Activated CD4-positive, alpha-beta memory T cell treated with anti-CD3 and anti-CD28 coated beads, Interleukin-2, amount 10 ng/mL, durations not matched to agents 7 days and 5 days (primary cell): ENCODE measurements at regions not wholly inside any gene's neighbourhood (a gene's known extent, or its start where the extent isn't known, plus 50 kb on each side); places are given as distances from the start of the nearest gene placed in this dataset.
A peak's percentile ranks its signal among the peaks of the same experiment; 100 is the strongest.
"Not testable (repeated sequence)": the region's sequence is repeated elsewhere in the genome, so short reads cannot be mapped to it uniquely, and the experiment has no call there.

Experiments used
- CTCF ChIA-PET: fragments of 350-600 bp; sonication (Branson Sonifier 250); formaldehyde crosslinking; loops from one replicate; lab custom pipeline; 2021; ENCODE audit warnings: antibody characterized with exemption, inconsistent platforms; lab: Charles Lee
- POLR2A ChIA-PET: fragments of 350-600 bp; sonication (Branson Sonifier 250); formaldehyde crosslinking; loops from one replicate; lab custom pipeline; 2021; ENCODE audit warnings: antibody characterized with exemption; lab: Charles Lee
- DNase-seq: peaks from one replicate; pipeline ENCODE4 v3.0.0-alpha.2; 2020
- H3K27ac Mint-ChIP-seq: one replicate; pipeline ENCODE4 v1.8.0; 2021; ENCODE audit warnings: mild to moderate bottlenecking, mixed read lengths
- H3K27me3 Mint-ChIP-seq: one replicate; pipeline ENCODE4 v1.8.0; 2021; ENCODE audit warnings: mixed read lengths
- H3K36me3 Mint-ChIP-seq: one replicate; pipeline ENCODE4 v1.8.0; 2021; ENCODE audit warnings: low read depth, mixed read lengths
- H3K4me1 Mint-ChIP-seq: one replicate; pipeline ENCODE4 v1.8.0; 2021; ENCODE audit warnings: mixed read lengths
- H3K4me3 Mint-ChIP-seq: one replicate; pipeline ENCODE4 v1.8.0; 2021; ENCODE audit warnings: mild to moderate bottlenecking, mixed read lengths
- H3K9me3 Mint-ChIP-seq: one replicate; pipeline ENCODE4 v1.8.0; 2021; ENCODE audit warnings: mixed read lengths

DNA sequence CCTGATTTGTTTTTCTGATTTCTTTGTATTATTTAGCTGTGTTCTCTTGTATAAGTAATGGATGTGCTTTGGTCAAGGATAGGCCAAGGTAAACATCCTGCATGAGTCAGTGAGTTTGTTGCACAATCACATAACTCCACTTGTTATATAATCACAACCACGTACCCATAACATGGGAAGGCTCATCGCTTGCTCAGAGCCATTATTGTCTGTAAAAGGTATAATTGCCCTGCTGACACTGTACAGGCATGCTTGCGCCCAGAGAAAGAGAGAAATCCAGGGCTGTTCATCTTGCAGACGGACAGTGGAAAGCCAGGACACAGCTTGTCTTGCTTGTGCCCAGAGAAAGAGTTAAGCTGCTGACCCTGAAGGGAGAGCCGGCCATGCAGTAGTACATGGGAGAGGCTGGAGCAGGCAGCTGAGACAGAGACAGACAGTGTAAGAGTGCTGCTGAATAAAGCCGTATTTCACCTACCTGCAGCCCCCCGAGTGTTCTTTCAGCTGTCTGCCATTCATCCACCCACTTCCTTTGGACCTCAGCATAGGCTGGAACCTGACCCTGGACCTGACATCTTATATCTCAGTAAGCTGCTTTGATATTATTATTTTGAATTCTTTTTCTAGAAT lies 174.7 kb upstream of the DAAM1 start:
- H3K36me3 Mint-ChIP-seq: no peaks in the 10 kb centered on the region
- ChIA-PET CTCF (no interaction called here), POLR2A (no interaction called here)
- H3K27ac Mint-ChIP-seq: no peak overlapping the region
- no peak overlapping the region for H3K4me3 Mint-ChIP-seq
- no peaks in the 10 kb centered on the region for H3K4me1 Mint-ChIP-seq
- peaks cover 5% of the 10 kb centered on the region for H3K9me3 Mint-ChIP-seq
- DNase-seq: no peak
- H3K27me3 Mint-ChIP-seq: no peaks in the 10 kb centered on the region

DNA sequence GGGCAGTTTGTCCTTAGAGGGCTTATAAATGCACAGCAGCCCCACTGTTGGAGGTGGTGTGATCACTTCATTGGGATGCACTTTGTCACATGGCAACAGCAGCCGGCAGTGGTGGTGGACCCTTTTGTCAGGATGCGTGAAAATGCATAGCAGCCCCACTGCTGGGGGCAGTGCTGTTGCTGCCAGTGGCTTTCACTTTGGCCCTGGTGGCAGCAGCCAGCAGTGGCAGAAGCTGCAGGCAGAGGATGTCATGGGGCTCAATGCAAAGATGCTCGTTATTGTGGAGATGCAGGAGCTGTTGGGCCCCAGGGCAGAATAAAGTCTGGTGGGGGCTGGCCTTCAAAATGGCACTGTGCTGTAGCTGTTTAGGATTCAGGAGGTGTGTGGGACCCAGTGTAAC lies 173.0 kb upstream of the DAAM1 start:
- POLR2A ChIA-PET: no interaction called here
- Mint-ChIP-seq H3K27ac (no peak overlapping the region), H3K27me3 (no peaks in the 10 kb centered on the region), H3K4me3 (no peak overlapping the region), H3K9me3 (peaks cover 5% of the 10 kb centered on the region), H3K4me1 (no peaks in the 10 kb centered on the region), H3K36me3 (no peaks in the 10 kb centered on the region)
- no peak for DNase-seq
- CTCF ChIA-PET: no interaction called here

DNA sequence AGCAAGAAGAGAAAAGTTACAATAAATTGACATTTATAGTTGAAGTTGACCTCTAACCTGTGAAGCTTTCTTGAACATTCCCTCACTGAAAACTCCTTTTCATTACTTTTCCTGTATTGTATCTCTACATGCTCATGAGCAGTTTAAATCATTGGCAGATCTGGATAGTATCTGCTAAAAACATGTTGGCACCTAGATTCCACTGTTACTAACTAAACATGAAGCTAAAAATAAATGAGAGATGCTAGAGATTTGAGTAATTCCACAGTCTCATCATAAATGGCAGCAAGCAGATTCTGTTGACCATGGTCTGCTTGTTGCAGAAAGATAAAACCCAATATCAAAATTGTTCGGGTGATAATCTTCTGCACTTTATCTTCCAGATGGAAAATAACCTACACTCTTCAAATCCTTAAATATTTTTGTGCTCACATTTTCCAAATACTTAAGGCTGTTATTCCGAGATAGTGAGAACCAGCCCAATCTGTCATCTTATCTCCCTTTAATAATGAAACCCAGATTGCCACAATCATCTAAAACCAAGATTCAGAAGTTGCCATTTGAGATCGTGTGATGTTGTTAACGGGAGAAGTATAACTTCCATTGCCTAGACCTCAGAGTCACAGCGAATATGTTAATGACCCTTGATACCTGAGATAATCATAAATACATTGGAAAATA lies 171.0 kb upstream of the DAAM1 start:
- no peak overlapping the region for H3K27ac Mint-ChIP-seq
- CTCF ChIA-PET: no interaction called here
- H3K9me3 Mint-ChIP-seq: peaks cover 5% of the 10 kb centered on the region
- DNase-seq: no peak
- H3K36me3 Mint-ChIP-seq: no peaks in the 10 kb centered on the region
- no peaks in the 10 kb centered on the region for H3K4me1 Mint-ChIP-seq
- no peak overlapping the region for H3K4me3 Mint-ChIP-seq
- H3K27me3 Mint-ChIP-seq: peaks cover 3% of the 10 kb centered on the region
- POLR2A ChIA-PET: no interaction called here

DNA sequence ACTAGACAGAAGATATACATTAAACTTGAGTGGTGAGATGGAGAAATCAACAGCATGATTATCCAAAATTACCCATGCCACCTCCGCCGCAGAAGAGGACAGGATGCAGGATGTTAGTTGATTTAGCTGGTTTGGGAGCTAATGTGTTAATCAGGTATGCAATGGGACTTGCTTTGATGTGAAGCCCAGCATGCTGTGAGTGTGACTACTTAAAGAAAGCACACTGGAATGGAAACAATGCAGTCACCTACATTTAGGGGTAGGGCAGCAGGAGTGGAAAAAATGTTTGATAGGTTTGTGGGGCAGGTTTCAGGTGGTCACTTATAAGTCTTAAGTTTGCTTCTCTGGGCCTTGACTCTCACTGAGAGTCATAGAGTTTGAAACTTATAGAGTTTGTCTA lies 170.0 kb upstream of the DAAM1 start:
- POLR2A ChIA-PET: no interaction called here
- DNase-seq: no peak
- CTCF ChIA-PET: interaction anchor here (2.4 kb wide), 1 partner anchor 517 kb away, joined by 11 read pairs; no protein-coding TSS in a partner anchor
- no peak overlapping the region for H3K4me3 Mint-ChIP-seq
- H3K27ac Mint-ChIP-seq: no peak overlapping the region
- H3K4me1 Mint-ChIP-seq: no peaks in the 10 kb centered on the region
- H3K27me3 Mint-ChIP-seq: peaks cover 3% of the 10 kb centered on the region
- H3K9me3 Mint-ChIP-seq: peaks cover 3% of the 10 kb centered on the region
- H3K36me3 Mint-ChIP-seq: no peaks in the 10 kb centered on the region

DNA sequence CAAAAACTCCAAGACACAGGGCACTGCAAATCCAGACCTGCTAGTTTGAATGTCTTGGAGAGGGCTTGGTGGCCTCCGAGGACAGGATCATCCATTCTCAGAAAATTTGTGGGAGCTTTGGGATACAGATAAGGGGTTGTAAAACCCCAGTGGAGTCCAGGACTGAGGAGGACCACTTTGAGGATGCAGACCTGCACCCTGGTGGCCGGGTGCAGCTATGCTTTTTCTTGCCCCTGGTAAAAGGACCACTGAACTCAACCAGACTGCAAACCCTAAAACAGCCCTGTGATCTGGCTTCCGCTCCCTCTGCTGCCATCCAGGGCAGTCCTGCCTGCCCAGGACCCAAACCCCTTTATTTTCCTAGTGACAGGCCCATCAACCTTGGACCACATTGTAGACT lies 169.5 kb upstream of the DAAM1 start:
- no peak for DNase-seq
- H3K4me3 Mint-ChIP-seq: no peak overlapping the region
- H3K27me3 Mint-ChIP-seq: peaks cover 3% of the 10 kb centered on the region
- ChIA-PET CTCF (interaction anchor here (2.4 kb wide), 1 partner anchor 518 kb away, joined by 11 read pairs; no protein-coding TSS in a partner anchor), POLR2A (no interaction called here)
- H3K4me1 Mint-ChIP-seq: no peaks in the 10 kb centered on the region
- peaks cover 3% of the 10 kb centered on the region for H3K9me3 Mint-ChIP-seq
- H3K27ac Mint-ChIP-seq: no peak overlapping the region
- H3K36me3 Mint-ChIP-seq: no peaks in the 10 kb centered on the region

DNA sequence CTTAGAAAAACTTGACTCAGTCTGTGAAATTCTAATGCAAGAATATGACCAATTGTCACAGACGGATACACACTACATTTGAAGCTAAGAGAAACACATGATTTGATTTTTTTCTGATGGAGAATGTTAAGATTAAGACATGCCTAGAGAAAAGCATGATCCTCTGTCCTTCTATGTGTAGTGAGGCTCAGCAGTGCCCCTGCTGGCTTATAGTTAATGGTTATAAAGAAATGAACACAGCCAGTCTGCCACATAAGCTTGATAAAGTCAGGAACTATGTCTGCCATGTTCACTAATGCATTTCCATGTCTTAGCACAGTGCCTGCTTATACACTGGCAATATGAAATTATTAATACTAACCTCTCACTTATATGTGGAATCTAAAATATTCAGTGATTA lies 168.1 kb upstream of the DAAM1 start:
- Mint-ChIP-seq H3K27ac (no peak overlapping the region), H3K4me3 (no peak overlapping the region), H3K4me1 (no peaks in the 10 kb centered on the region), H3K36me3 (no peaks in the 10 kb centered on the region), H3K27me3 (peaks cover 3% of the 10 kb centered on the region), H3K9me3 (no peaks in the 10 kb centered on the region)
- no peak for DNase-seq
- POLR2A ChIA-PET: no interaction called here
- CTCF ChIA-PET: interaction anchor here (1.3 to 2.4 kb wide), 2 partner anchors 8 to 519 kb away, joined by 6 to 11 read pairs; no protein-coding TSS in a partner anchor

DNA sequence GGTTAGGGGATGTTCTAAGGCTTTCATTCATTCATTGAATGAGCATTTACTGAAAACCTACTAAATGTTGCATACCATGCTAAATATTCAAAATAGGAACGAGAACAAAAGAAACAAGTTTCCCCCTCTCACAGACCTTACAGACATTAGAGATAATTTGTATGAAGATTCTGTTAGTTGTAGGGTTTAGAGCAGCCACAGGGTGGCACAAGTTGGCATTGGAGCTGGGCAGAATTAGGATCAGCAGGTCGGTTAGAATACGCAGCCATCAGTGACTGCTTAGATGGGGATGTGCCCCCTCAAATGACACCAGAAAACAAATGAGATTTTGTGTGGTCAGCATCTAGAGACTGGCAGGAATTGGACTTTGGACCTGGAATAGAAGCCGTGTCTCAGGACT lies 166.3 kb upstream of the DAAM1 start:
- no peak for DNase-seq
- Mint-ChIP-seq H3K4me3 (no peak overlapping the region), H3K36me3 (no peaks in the 10 kb centered on the region), H3K4me1 (no peaks in the 10 kb centered on the region), H3K27me3 (peaks cover 5% of the 10 kb centered on the region), H3K27ac (no peak overlapping the region), H3K9me3 (no peaks in the 10 kb centered on the region)
- ChIA-PET CTCF (interaction anchor here (1.6 kb wide), 2 partner anchors 12 to 521 kb away, joined by 4 read pairs; no protein-coding TSS in a partner anchor), POLR2A (no interaction called here)

DNA sequence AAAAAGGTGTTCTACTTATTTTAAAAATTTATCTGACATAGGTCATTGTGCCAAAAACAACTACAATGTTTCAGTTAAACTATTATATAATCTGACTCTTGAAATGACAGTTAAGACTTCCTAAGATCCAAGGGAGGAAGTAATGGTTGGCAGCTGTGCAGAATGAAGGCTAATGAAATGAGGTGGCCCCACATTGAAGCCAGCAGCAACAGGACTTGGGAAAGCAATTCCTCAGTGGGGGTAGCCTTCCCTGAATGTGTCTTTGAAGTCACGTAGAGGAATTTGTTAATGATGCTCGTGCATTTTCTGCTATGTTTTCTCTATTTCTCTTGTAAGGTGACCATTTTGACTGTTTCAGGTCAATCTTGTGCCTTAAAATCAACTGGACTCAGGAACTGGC lies 162.4 kb upstream of the DAAM1 start:
- Mint-ChIP-seq H3K27ac (no peak overlapping the region), H3K27me3 (peaks cover 10% of the 10 kb centered on the region), H3K36me3 (no peaks in the 10 kb centered on the region), H3K4me3 (no peak overlapping the region), H3K9me3 (no peaks in the 10 kb centered on the region), H3K4me1 (peaks cover 4% of the 10 kb centered on the region)
- ChIA-PET POLR2A (no interaction called here), CTCF (no interaction called here)
- no peak for DNase-seq

DNA sequence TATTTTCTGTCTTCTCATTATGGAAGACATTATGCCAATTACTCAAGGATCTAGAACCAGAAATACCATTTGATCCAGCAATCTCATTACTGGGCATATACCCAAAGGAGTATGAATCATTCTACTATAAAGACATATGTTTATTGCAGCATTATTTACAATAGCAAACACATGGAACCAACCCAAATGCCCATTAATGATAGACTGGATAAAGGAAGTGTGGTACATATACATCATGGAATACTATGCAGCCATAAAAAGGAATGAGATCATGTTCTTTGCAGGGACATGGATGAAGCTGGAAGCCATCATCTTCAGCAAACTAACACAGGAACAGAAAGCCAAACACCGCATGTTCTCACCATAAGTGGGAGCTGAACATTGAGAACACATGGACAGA lies 161.8 kb upstream of the DAAM1 start:
- POLR2A ChIA-PET, H3K4me3 Mint-ChIP-seq, H3K9me3 Mint-ChIP-seq, H3K27ac Mint-ChIP-seq, H3K36me3 Mint-ChIP-seq, CTCF ChIA-PET, DNase-seq, H3K4me1 Mint-ChIP-seq: not testable (repeated sequence)
- H3K27me3 Mint-ChIP-seq: peaks cover 10% of the 10 kb centered on the region

DNA sequence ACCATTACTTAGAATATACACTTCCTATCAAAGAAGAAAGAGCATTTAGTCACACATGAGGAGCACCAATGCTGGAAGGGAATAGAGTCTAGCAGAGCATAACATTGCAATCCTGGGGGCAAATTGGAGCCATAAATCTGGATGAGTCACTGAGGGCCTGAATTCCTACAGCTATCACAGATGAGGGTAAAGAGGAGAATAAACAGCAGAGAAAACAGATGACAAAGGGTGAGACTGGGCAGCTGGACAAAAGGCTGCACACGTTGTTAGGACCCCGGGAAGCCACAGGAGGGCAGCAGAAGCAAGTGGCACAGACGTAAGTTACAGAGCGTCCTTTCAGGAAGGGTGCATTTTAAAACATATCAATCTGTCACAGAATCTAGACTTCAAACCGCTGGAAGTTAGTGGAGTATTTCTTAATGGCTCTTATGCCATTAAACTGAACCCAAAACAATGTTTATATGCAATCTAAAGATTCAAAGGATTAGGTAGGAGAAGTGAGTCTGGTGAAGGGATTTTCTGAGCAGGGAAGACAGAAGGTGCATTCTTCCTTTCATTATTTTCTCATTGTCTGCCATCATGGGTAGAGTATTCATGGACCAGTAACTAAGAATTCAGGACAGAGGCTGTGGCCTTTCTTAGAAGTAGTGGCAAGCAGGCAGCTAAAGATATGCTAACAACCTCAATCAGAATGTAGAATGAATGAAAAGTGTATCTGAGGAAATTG lies 159.8 kb upstream of the DAAM1 start:
- H3K9me3 Mint-ChIP-seq: no peaks in the 10 kb centered on the region
- H3K4me3 Mint-ChIP-seq: no peak overlapping the region
- POLR2A ChIA-PET: no interaction called here
- H3K27me3 Mint-ChIP-seq: peaks cover 9% of the 10 kb centered on the region
- peak; percentile 42 for DNase-seq
- CTCF ChIA-PET: interaction anchor here (0.7 to 1.8 kb wide), 2 partner anchors 8 to 97 kb away, joined by 3 to 6 read pairs; no protein-coding TSS in a partner anchor
- H3K36me3 Mint-ChIP-seq: no peaks in the 10 kb centered on the region
- peaks cover 4% of the 10 kb centered on the region for H3K4me1 Mint-ChIP-seq
- H3K27ac Mint-ChIP-seq: no peak overlapping the region

DNA sequence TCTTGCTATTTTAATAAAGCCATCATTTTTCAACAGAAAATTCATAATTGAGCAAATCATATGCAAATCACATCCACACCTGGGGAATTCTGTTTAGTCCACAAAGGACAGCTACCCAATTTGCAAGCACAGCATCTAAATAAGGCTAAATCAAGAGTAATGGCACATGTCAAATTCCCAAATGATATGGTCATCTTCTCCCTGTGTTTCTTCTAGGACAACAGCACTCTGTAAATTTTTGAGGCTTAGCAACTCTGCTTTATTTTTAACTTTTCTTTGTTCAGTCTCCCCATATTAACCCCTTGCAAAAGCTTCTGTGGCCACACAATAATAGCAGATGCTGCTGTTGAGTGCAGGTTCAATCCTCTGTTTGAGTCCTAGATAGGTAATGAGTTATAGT lies 155.6 kb upstream of the DAAM1 start:
- Mint-ChIP-seq H3K27ac (no peak overlapping the region), H3K4me3 (no peak overlapping the region), H3K36me3 (no peaks in the 10 kb centered on the region), H3K9me3 (no peaks in the 10 kb centered on the region), H3K27me3 (peaks cover 16% of the 10 kb centered on the region), H3K4me1 (peaks cover 4% of the 10 kb centered on the region)
- CTCF ChIA-PET: no interaction called here
- DNase-seq: no peak
- POLR2A ChIA-PET: no interaction called here

DNA sequence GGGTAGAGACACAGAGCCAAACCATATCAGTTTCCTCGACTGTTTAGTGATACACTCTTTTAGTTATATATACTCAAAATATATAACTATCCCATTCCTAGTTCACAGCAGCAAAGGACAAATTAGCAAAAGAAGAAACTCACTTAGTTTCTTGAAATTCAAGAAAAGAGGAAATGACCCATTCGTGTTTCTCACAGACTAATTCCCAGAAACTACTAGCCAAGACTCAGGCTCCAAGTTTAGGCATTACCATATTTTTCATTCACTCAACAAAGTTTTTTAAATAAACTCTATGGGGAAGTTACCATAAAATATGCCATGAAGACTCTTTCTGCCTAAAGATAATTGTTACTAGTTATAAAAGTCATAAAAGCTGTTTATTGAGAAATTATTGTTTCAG lies 152.3 kb upstream of the DAAM1 start:
- no peaks in the 10 kb centered on the region for H3K4me1 Mint-ChIP-seq
- no peak overlapping the region for H3K4me3 Mint-ChIP-seq
- no peaks in the 10 kb centered on the region for H3K36me3 Mint-ChIP-seq
- ChIA-PET CTCF (no interaction called here), POLR2A (no interaction called here)
- no peaks in the 10 kb centered on the region for H3K9me3 Mint-ChIP-seq
- DNase-seq: no peak
- peaks cover 10% of the 10 kb centered on the region for H3K27me3 Mint-ChIP-seq
- no peak overlapping the region for H3K27ac Mint-ChIP-seq

DNA sequence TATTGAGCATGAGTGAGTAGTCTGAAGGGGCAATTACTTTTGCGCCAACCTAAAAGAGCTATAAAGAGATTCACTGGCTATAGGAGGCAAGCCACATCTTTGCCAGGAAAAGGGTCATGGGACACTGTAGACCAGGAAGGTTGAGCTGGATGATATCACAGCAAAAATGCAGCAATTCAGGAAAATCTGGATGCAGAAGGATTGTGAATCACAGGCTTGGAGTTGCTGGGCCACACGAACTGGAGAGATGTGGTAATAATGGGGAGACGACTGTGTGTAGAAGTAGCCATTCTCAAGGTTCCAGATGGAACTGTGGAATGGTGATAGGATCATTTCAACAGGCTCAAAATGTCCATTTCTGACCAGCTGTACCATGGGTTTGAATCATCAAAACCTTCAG lies 151.4 kb upstream of the DAAM1 start:
- POLR2A ChIA-PET: no interaction called here
- Mint-ChIP-seq H3K4me1 (no peaks in the 10 kb centered on the region), H3K4me3 (no peak overlapping the region), H3K27ac (no peak overlapping the region), H3K9me3 (no peaks in the 10 kb centered on the region), H3K36me3 (no peaks in the 10 kb centered on the region), H3K27me3 (peaks cover 10% of the 10 kb centered on the region)
- DNase-seq: no peak
- CTCF ChIA-PET: no interaction called here
